B cell (primary cell): ENCODE measurements at regions not wholly inside any gene's neighbourhood (a gene's known extent, or its start where the extent isn't known, plus 50 kb on each side); places are given as distances from the start of the nearest gene placed in this dataset.

Experiments used
- ATAC-seq: fragments of 200-7000 bp; cut with Tn5 transposase; one replicate; pipeline ENCODE4 v1.10.0; 2021; ENCODE audit warnings: low read depth, mild to moderate bottlenecking, moderate number of reproducible peaks, moderate library complexity
- CTCF ChIA-PET: fragments of 350-600 bp; sonication (Branson Sonifier 250); formaldehyde crosslinking; loops from one replicate; lab custom pipeline; 2021; ENCODE audit warnings: antibody characterized with exemption, inconsistent platforms; lab: Charles Lee
- POLR2A ChIA-PET: fragments of 350-600 bp; sonication (Branson Sonifier 250); formaldehyde crosslinking; loops from one replicate; lab custom pipeline; 2021; ENCODE audit warnings: antibody characterized with exemption; lab: Charles Lee
- DNase-seq: peaks from one replicate; pipeline ENCODE4 v3.0.0; 2013
- H2AFZ ChIP-seq: 2 replicates; pipeline ENCODE4 v1.6.1; 2012; ENCODE audit warnings: mild to moderate bottlenecking, low read depth, low read length; ENCODE audit not compliant: insufficient read depth, poor library complexity, severe bottlenecking
- H3K27ac ChIP-seq, 2 donors: 1 replicate in 1 of 2; 2 replicates in 1 of 2; pipeline ENCODE4 v1.5.1; 2012 to 2013; ENCODE audit warnings: low read length in 2 of 2, mild to moderate bottlenecking in 2 of 2, moderate library complexity in 1 of 2
- H3K27me3 ChIP-seq, 4 experiments: fragments of 200-600 bp in 1 of 4; sonication (generic) in 1 of 4; replicated peaks in 1 of 4; 1 replicate in 2 of 4; 2 replicates in 2 of 4; pipeline versions ENCODE4 v1.6.1 to v1.7.0; 2013 to 2016; ENCODE audit warnings: low read length in 3 of 4, mild to moderate bottlenecking in 2 of 4, mixed read lengths in 1 of 4, moderate library complexity in 1 of 4; ENCODE audit not compliant: insufficient read depth in 4 of 4, control insufficient read depth in 3 of 4; ENCODE audit errors: control extremely low read depth in 1 of 4
- H3K36me3 ChIP-seq, 2 experiments: replicated peaks in 1 of 2; 1 replicate in 1 of 2; 2 replicates in 1 of 2; pipeline versions ENCODE4 v1.6.1 to v1.7.1; 2013; ENCODE audit warnings: low read length in 1 of 2; ENCODE audit not compliant: insufficient read depth in 2 of 2, control insufficient read depth in 1 of 2; ENCODE audit errors: control extremely low read depth in 1 of 2, extremely low read depth in 1 of 2
- H3K4me1 ChIP-seq, 2 donors: fragments of 200-600 bp in 1 of 2; sonication (generic) in 1 of 2; 1 replicate in 1 of 2; 2 replicates in 1 of 2; pipeline versions ENCODE4 v1.5.1 to v1.6.1; 2013 to 2017; ENCODE audit warnings: low read length in 2 of 2; ENCODE audit not compliant: control insufficient read depth in 2 of 2, insufficient read depth in 2 of 2
- H3K4me2 ChIP-seq: replicated peaks from 2 replicates; pipeline ENCODE3; 2012; ENCODE audit warnings: mild to moderate bottlenecking, low read depth, low read length; ENCODE audit not compliant: poor library complexity, severe bottlenecking
- H3K4me3 ChIP-seq, 5 experiments: fragments of 200-600 bp in 1 of 5; sonication (generic) in 1 of 5; 1 replicate in 3 of 5; 2 replicates in 2 of 5; pipeline versions ENCODE4 v1.5.1 to v1.7.0; 2011 to 2016; ENCODE audit warnings: low read length in 4 of 5, mild to moderate bottlenecking in 4 of 5, low read depth in 2 of 5, control low read depth in 1 of 5, moderate library complexity in 1 of 5; ENCODE audit not compliant: insufficient read depth in 1 of 5; ENCODE audit errors: control extremely low read depth in 1 of 5, extremely low read depth in 1 of 5
- H3K79me2 ChIP-seq: fragments of 200-600 bp; sonication (generic); one replicate; pipeline ENCODE4 v1.6.0; 2016; ENCODE audit warnings: low read length; ENCODE audit not compliant: control insufficient read depth, insufficient read depth
- H3K9ac ChIP-seq: fragments of 200-600 bp; sonication (generic); 2 replicates; pipeline ENCODE4 v1.6.1; 2017; ENCODE audit warnings: mild to moderate bottlenecking, low read length, moderate library complexity
- H3K9me3 ChIP-seq, 3 donors: one replicate each; pipeline versions ENCODE4 v1.6.1 to v1.7.1; 2013; ENCODE audit warnings: low read length in 2 of 3; ENCODE audit not compliant: control insufficient read depth in 2 of 3, insufficient read depth in 1 of 3; ENCODE audit errors: control extremely low read depth in 1 of 3
- H4K20me1 ChIP-seq: 2 replicates; pipeline ENCODE4 v1.6.0; 2012; ENCODE audit warnings: mild to moderate bottlenecking, low read length; ENCODE audit not compliant: insufficient read depth, control insufficient read depth, poor library complexity, severe bottlenecking
- H3K27ac Mint-ChIP-seq: one replicate; pipeline ENCODE4 v1.8.0; 2021; ENCODE audit warnings: mixed read lengths
- H3K27me3 Mint-ChIP-seq: one replicate; pipeline ENCODE4 v1.8.0; 2021; ENCODE audit warnings: mixed read lengths
- H3K4me1 Mint-ChIP-seq: one replicate; pipeline ENCODE4 v1.8.0; 2021; ENCODE audit warnings: mixed read lengths
- H3K4me3 Mint-ChIP-seq: one replicate; pipeline ENCODE4 v1.8.0; 2021; ENCODE audit warnings: mixed read lengths
- H3K9me3 Mint-ChIP-seq: one replicate; pipeline ENCODE4 v1.8.0; 2022; ENCODE audit warnings: mixed read lengths; ENCODE audit not compliant: insufficient read depth
- CTCF ChIP-seq: fragments of 200-600 bp; IDR thresholded peaks from one replicate; pipeline ENCODE4 v1.8.0; 2022; ENCODE audit warnings: antibody characterized with exemption, mild to moderate bottlenecking
- EZH2 ChIP-seq: IDR thresholded peaks from 2 replicates; pipeline ENCODE4 v1.6.1; 2012; ENCODE audit warnings: borderline replicate concordance, low read depth, mild to moderate bottlenecking, moderate library complexity, low read length; ENCODE audit not compliant: insufficient read depth, poor library complexity, severe bottlenecking
- WGBS: methylation state at CpG from one replicate; pipeline ENCODE4 v1.1.5; 2013; ENCODE audit warnings: missing lambda C conversion rate; ENCODE audit not compliant: insufficient coverage; 5-methylcytosine and 5-hydroxymethylcytosine counted together
- intact Hi-C: fragments of 100-400 bp; cut with micrococcal nuclease; formaldehyde crosslinking; loops from one replicate; pipeline ENCODE4 v1.10.0; 2022

GRCh38 chr18:51614033-51614432 lies 416.6 kb upstream of the MEX3C start:
- ChIA-PET CTCF (no interaction called here), POLR2A (no interaction called here)
- no peak overlapping the region for H3K4me3 Mint-ChIP-seq
- DNase-seq: no peak
- 69% methylated on average over 4 of the region's 5 CpGs for WGBS
- no peak overlapping the region for H3K4me3 ChIP-seq
- no peak overlapping the region for H3K4me2 ChIP-seq
- no peaks in the 10 kb centered on the region for H3K4me1 ChIP-seq
- ATAC-seq: no peak
- H3K27ac Mint-ChIP-seq: no peak overlapping the region
- H4K20me1 ChIP-seq: no peaks in the 10 kb centered on the region
- H3K9me3 ChIP-seq: no peaks in the 10 kb centered on the region
- no peaks in the 10 kb centered on the region for H3K79me2 ChIP-seq
- no peaks in the 10 kb centered on the region for H3K4me1 Mint-ChIP-seq
- no peaks in the 10 kb centered on the region for H3K36me3 ChIP-seq
- intact Hi-C loops: no loop called here
- peaks cover 19% of the 10 kb centered on the region for H3K27me3 Mint-ChIP-seq
- no peak overlapping the region for H3K27ac ChIP-seq
- H3K9ac ChIP-seq: no peak overlapping the region
- TF ChIP-seq EZH2 (no peak), CTCF (no peak)
- no peak overlapping the region for H2AFZ ChIP-seq
- no peaks in the 10 kb centered on the region for H3K9me3 Mint-ChIP-seq
- peaks cover 0 to 10% (median 0%) of the 10 kb centered on the region in 4 experiments for H3K27me3 ChIP-seq

- no peak overlapping the region for H3K27ac ChIP-seq
- no peaks in the 10 kb centered on the region for H3K36me3 ChIP-seq
- no peaks in the 10 kb centered on the region for H3K79me2 ChIP-seq
- ATAC-seq (no peak), DNase-seq (no peak)
- peaks cover 0 to 7% (median 0%) of the 10 kb centered on the region in 4 experiments for H3K27me3 ChIP-seq
- intact Hi-C loops: no loop called here
- ChIA-PET CTCF (no interaction called here), POLR2A (no interaction called here)
- H3K27ac Mint-ChIP-seq: no peak overlapping the region
- H3K4me1 Mint-ChIP-seq: no peaks in the 10 kb centered on the region
- no peak overlapping the region for H3K9ac ChIP-seq
- WGBS: 70% methylated on average over 5 of the region's 7 CpGs
- H3K4me3 ChIP-seq: no peak overlapping the region
- no peaks in the 10 kb centered on the region for H3K9me3 ChIP-seq
- no peaks in the 10 kb centered on the region for H3K9me3 Mint-ChIP-seq
- no peak overlapping the region for H3K4me3 Mint-ChIP-seq
- H3K4me1 ChIP-seq: no peaks in the 10 kb centered on the region
- no peak overlapping the region for H3K4me2 ChIP-seq
- H4K20me1 ChIP-seq: no peaks in the 10 kb centered on the region
- no peak overlapping the region for H2AFZ ChIP-seq
- H3K27me3 Mint-ChIP-seq: peaks cover 16% of the 10 kb centered on the region
- TF ChIP-seq CTCF (no peak), EZH2 (no peak)
Measured at GRCh38 chr18:51614967-51615571, 417.6 kb upstream of the MEX3C start.
